ENCODE measurements at regions not wholly inside any gene's neighbourhood (a gene's known extent, or its start where the extent isn't known, plus 50 kb on each side); places are given as distances from the start of the nearest gene placed in this dataset.

DNA sequence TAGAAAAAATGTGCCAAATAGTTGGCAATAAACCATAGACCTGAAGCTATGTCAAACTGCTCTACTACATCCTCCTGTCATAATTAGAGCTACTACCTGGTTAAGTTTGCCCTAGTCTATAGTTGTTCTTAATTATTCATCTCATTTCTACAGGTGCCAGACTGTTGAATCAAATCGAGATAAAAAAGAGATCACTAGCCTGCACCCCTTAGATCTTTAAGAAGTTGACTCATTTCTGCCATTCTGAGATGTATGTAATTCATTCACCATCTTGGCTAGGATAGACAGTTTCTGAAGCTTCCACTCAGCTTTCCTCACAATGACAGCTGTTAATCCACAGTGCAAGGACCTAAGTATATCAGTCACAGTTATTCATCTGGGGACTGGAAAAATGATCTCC, 452.1 kb upstream of the BOD1L1 start:
- DNase-seq (ENCODE audit: low spot score) (no peak), ATAC-seq (ENCODE audit: low FRiP score) (no peak)
- TF ChIP-seq CTCF (IDR thresholded peaks at IDR 0.05), result no peak

DNA sequence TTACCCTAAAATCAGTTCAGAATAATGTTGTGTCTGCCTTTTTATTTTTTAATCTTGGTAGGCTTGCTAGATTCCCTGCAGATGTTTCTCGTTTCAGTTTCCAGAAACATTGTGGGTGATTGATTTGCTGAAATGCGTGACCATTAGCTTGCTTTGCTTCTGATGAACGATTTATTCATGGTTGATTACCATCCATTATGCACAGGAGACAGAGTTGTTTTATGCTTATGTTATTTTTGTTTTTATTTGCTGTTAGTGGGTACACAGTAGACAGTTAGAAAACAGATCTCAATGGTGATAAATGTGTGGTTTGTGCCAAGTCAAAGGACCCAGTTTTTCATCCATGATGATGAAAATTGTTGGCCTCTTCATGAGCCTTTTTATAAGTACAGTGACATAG, 455.6 kb upstream of the BOD1L1 start:
- DNase-seq (ENCODE audit: low spot score) (no peak), ATAC-seq (ENCODE audit: low FRiP score) (no peak)
- TF ChIP-seq CTCF (IDR thresholded peaks at IDR 0.05), result no peak

DNA sequence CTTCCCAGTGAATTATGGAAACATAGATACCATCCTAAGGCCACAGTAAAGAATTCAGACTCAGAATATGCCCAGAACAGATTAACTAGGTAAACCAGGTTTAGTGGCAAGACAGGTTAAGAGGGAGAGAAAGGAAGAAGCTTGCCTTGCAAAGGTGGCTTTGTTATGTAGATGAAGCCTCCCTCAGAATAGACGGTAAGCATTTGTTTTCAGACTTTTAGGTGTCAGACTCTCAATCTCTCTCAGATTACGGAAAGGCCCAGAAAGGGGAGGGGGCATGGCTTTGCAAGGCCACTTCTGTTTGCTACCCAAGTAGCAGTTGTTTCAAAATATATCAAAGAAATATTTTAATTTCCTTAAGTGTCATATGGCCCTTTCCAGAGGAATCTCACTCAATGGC, 457.1 kb upstream of the BOD1L1 start:
- DNase-seq (ENCODE audit: low spot score) (no peak), ATAC-seq (ENCODE audit: low FRiP score) (no peak)
- no peak for TF ChIP-seq CTCF (IDR thresholded peaks at IDR 0.05)

DNA sequence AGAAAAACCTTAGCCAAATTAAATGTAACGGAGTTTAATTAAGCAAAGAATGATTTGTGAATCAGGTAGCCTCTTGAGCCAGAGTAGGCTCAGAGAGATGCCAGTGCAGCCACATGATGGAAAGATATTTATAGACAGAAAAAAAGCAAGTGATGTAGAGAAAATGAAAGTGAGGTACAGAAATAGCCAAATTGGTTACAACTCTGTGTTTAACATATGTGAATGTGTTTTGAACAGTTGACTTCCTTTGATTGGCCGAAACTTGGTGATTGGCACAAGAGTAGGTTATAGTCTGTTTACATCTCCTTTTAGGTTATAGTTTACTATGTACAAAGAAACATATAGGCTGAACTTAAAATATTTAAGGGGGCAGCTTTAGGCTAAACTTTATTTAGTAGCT, 459.9 kb upstream of the BOD1L1 start:
- DNase-seq (ENCODE audit: low spot score) (no peak), ATAC-seq (ENCODE audit: low FRiP score) (no peak)
- TF ChIP-seq CTCF (IDR thresholded peaks at IDR 0.05), result no peak

- ATAC-seq (ENCODE audit: low FRiP score) (no peak), DNase-seq (ENCODE audit: low spot score) (no peak)
- TF ChIP-seq CTCF (IDR thresholded peaks at IDR 0.05), result no peak
Measured at GRCh38 chr4:14087921-14088320, 460.4 kb upstream of the BOD1L1 start.

DNA sequence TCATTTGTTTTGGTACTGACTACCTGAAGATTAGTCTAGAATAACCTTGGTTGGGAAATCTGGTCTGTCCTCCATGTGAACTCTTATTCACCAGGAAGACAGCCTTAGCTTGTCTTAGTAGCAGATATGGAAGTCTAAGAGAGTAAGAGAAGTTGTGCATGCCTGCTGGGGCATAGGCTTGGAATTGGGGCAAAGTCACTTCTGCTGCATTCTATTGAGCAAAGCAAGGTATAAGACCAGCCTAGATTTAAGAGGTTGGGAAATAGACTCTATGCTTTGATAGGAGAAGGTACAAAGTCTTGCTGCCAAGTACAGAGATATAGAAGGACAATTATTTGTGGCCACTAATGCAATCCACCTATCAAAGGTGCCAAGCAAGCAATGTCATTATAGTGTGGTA, 464.0 kb upstream of the BOD1L1 start:
- TF ChIP-seq CTCF (IDR thresholded peaks at IDR 0.05), result no peak
- DNase-seq (ENCODE audit: low spot score) (no peak), ATAC-seq (ENCODE audit: low FRiP score) (no peak)

- DNase-seq (ENCODE audit: low spot score) (no peak), ATAC-seq (ENCODE audit: low FRiP score) (no peak)
- TF ChIP-seq CTCF (IDR thresholded peaks at IDR 0.05), result no peak
Measured at GRCh38 chr4:14091966-14092365, 464.4 kb upstream of the BOD1L1 start.
